ENCODE measurements at regions not wholly inside any gene's neighbourhood (a gene's known extent, or its start where the extent isn't known, plus 50 kb on each side); places are given as distances from the start of the nearest gene placed in this dataset.

DNA sequence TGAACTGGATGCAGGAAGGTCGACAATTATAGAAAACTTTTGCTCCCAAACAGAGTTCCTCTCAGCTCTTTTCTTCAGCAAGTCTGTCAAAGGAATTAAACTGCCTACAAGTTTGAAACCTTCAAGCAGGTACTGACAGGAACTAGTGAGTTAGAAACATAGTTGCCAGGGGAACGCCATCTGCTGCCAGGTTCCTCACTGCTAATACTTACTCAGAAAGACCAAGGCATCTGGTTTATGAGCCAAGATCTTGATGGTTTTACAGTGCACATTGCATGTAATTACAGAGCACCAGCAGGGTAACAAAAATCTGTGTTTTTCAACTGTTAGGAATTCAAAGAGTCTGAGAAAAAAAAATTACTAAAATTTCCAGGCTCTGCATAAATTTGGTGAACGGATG, 300.0 kb upstream of the NRG3 start:
- no peak for ATAC-seq

DNA sequence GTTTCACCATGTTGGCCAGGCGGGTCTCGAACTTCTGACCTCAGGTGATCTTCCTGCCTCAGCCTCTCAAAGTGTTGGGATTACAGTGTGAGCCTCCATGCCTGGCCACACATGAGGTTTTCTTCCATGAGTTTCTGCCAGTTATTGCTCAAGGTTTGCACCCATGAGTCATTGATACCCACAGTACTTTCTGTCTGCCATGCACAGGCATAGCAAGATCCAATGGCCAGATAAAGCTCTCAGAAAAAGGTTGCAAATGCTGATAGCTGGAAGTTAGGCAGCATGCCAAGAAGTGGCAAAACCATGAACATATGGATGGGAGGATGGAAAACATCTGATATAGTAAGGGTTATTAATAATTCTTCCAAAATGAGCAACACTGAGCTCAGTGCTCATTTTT, 298.7 kb upstream of the NRG3 start:
- ATAC-seq: no peak
- TF ChIP-seq PPARA (CRISPR knock-in tag; IDR thresholded peaks at IDR 0.05; ENCODE audit: borderline replicate concordance) (no peak), ZC3H10 (CRISPR knock-in tag; IDR thresholded peaks at IDR 0.05) (no peak), BACH2 (CRISPR knock-in tag; IDR thresholded peaks at IDR 0.05; ENCODE audit: borderline replicate concordance) (no peak), CSDC2 (CRISPR knock-in tag; IDR thresholded peaks at IDR 0.05) (no peak), RARB (CRISPR knock-in tag; IDR thresholded peaks at IDR 0.05) (no peak), ISL1 (CRISPR knock-in tag; IDR thresholded peaks at IDR 0.05) (no peak)
- TF ChIP-seq, protein P1, sequence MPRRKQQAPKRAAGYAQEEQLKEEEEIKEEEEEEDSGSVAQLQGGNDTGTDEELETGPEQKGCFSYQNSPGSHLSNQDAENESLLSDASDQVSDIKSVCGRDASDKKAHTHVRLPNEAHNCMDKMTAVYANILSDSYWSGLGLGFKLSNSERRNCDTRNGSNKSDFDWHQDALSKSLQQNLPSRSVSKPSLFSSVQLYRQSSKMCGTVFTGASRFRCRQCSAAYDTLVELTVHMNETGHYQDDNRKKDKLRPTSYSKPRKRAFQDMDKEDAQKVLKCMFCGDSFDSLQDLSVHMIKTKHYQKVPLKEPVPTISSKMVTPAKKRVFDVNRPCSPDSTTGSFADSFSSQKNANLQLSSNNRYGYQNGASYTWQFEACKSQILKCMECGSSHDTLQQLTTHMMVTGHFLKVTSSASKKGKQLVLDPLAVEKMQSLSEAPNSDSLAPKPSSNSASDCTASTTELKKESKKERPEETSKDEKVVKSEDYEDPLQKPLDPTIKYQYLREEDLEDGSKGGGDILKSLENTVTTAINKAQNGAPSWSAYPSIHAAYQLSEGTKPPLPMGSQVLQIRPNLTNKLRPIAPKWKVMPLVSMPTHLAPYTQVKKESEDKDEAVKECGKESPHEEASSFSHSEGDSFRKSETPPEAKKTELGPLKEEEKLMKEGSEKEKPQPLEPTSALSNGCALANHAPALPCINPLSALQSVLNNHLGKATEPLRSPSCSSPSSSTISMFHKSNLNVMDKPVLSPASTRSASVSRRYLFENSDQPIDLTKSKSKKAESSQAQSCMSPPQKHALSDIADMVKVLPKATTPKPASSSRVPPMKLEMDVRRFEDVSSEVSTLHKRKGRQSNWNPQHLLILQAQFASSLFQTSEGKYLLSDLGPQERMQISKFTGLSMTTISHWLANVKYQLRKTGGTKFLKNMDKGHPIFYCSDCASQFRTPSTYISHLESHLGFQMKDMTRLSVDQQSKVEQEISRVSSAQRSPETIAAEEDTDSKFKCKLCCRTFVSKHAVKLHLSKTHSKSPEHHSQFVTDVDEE (CRISPR knock-in tag; IDR thresholded peaks at IDR 0.05): no peak

More for the DNA sequence above, 300.0 kb upstream of the NRG3 start:
- TF ChIP-seq GLIS3 (CRISPR knock-in tag; IDR thresholded peaks at IDR 0.05) (no peak), SNAI2 (CRISPR knock-in tag; IDR thresholded peaks at IDR 0.05) (no peak), ZFP30 (CRISPR knock-in tag; IDR thresholded peaks at IDR 0.05) (no peak), PPARA (CRISPR knock-in tag; IDR thresholded peaks at IDR 0.05; ENCODE audit: borderline replicate concordance) (no peak), ZFP3 (CRISPR knock-in tag; IDR thresholded peaks at IDR 0.05) (no peak), ESRRG (CRISPR knock-in tag; IDR thresholded peaks at IDR 0.05) (no peak), TCF4 (CRISPR knock-in tag; IDR thresholded peaks at IDR 0.05; ENCODE audit: borderline replicate concordance) (no peak), OSR1 (CRISPR knock-in tag; IDR thresholded peaks at IDR 0.05) (no peak), BACH2 (CRISPR knock-in tag; IDR thresholded peaks at IDR 0.05; ENCODE audit: borderline replicate concordance) (no peak), ARNTL (CRISPR knock-in tag; IDR thresholded peaks at IDR 0.05; ENCODE audit: borderline replicate concordance, low read depth) (no peak), RARB (CRISPR knock-in tag; IDR thresholded peaks at IDR 0.05) (no peak), CSDC2 (CRISPR knock-in tag; IDR thresholded peaks at IDR 0.05) (no peak), ZNF70 (CRISPR knock-in tag; IDR thresholded peaks at IDR 0.05) (no peak), TOX (CRISPR knock-in tag; IDR thresholded peaks at IDR 0.05; ENCODE audit: borderline replicate concordance) (no peak), ZC3H10 (CRISPR knock-in tag; IDR thresholded peaks at IDR 0.05) (no peak)
- TF ChIP-seq, protein P2, sequence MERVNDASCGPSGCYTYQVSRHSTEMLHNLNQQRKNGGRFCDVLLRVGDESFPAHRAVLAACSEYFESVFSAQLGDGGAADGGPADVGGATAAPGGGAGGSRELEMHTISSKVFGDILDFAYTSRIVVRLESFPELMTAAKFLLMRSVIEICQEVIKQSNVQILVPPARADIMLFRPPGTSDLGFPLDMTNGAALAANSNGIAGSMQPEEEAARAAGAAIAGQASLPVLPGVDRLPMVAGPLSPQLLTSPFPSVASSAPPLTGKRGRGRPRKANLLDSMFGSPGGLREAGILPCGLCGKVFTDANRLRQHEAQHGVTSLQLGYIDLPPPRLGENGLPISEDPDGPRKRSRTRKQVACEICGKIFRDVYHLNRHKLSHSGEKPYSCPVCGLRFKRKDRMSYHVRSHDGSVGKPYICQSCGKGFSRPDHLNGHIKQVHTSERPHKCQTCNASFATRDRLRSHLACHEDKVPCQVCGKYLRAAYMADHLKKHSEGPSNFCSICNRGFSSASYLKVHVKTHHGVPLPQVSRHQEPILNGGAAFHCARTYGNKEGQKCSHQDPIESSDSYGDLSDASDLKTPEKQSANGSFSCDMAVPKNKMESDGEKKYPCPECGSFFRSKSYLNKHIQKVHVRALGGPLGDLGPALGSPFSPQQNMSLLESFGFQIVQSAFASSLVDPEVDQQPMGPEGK (CRISPR knock-in tag; IDR thresholded peaks at IDR 0.05; ENCODE audit: borderline replicate concordance): no peak
- TF ChIP-seq, protein P3, sequence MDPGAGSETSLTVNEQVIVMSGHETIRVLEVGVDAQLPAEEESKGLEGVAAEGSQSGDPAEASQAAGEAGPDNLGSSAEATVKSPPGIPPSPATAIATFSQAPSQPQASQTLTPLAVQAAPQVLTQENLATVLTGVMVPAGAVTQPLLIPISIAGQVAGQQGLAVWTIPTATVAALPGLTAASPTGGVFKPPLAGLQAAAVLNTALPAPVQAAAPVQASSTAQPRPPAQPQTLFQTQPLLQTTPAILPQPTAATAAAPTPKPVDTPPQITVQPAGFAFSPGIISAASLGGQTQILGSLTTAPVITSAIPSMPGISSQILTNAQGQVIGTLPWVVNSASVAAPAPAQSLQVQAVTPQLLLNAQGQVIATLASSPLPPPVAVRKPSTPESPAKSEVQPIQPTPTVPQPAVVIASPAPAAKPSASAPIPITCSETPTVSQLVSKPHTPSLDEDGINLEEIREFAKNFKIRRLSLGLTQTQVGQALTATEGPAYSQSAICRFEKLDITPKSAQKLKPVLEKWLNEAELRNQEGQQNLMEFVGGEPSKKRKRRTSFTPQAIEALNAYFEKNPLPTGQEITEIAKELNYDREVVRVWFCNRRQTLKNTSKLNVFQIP (CRISPR knock-in tag; IDR thresholded peaks at IDR 0.05; ENCODE audit: borderline replicate concordance, low read depth): no peak
- TF ChIP-seq, protein P4, sequence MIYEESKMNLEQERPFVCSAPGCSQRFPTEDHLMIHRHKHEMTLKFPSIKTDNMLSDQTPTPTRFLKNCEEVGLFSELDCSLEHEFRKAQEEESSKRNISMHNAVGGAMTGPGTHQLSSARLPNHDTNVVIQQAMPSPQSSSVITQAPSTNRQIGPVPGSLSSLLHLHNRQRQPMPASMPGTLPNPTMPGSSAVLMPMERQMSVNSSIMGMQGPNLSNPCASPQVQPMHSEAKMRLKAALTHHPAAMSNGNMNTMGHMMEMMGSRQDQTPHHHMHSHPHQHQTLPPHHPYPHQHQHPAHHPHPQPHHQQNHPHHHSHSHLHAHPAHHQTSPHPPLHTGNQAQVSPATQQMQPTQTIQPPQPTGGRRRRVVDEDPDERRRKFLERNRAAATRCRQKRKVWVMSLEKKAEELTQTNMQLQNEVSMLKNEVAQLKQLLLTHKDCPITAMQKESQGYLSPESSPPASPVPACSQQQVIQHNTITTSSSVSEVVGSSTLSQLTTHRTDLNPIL (CRISPR knock-in tag; IDR thresholded peaks at IDR 0.05; ENCODE audit: low read depth): no peak
- TF ChIP-seq, protein P1 (CRISPR knock-in tag; IDR thresholded peaks at IDR 0.05): no peak
- TF ChIP-seq, protein P5, sequence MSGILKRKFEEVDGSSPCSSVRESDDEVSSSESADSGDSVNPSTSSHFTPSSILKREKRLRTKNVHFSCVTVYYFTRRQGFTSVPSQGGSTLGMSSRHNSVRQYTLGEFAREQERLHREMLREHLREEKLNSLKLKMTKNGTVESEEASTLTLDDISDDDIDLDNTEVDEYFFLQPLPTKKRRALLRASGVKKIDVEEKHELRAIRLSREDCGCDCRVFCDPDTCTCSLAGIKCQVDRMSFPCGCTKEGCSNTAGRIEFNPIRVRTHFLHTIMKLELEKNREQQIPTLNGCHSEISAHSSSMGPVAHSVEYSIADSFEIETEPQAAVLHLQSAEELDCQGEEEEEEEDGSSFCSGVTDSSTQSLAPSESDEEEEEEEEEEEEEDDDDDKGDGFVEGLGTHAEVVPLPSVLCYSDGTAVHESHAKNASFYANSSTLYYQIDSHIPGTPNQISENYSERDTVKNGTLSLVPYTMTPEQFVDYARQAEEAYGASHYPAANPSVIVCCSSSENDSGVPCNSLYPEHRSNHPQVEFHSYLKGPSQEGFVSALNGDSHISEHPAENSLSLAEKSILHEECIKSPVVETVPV (CRISPR knock-in tag; IDR thresholded peaks at IDR 0.05): no peak
